ENCODE measurements at regions not wholly inside any gene's neighbourhood (a gene's known extent, or its start where the extent isn't known, plus 50 kb on each side); places are given as distances from the start of the nearest gene placed in this dataset.

- TF ChIP-seq CTCF (conservative IDR thresholded peaks at IDR 0.05; ENCODE audit: low read depth, low read length) (no peak), USF2 (IDR thresholded peaks at IDR 0.05; ENCODE audit: low read depth, low read length) (no peak), POLR2A (IDR thresholded peaks at IDR 0.05; ENCODE audit: low read depth, low read length) (no peak), CHD1 (IDR thresholded peaks at IDR 0.05; ENCODE audit: low read depth, low read length) (no peak), SMC3 (IDR thresholded peaks at IDR 0.05; ENCODE audit: low read depth, low read length) (no peak)
Measured at GRCh38 chr9:73049280-73049679, 96.4 kb upstream of the ALDH1A1 start.

All from IMR-90 (cell line).